ENCODE measurements at regions not wholly inside any gene's neighbourhood (a gene's known extent, or its start where the extent isn't known, plus 50 kb on each side); places are given as distances from the start of the nearest gene placed in this dataset.

- no peak for TF ChIP-seq RELB (IDR thresholded peaks at IDR 0.05; ENCODE audit: low read depth)
- no peak for TF ChIP-seq ZZZ3 (IDR thresholded peaks at IDR 0.05; ENCODE audit: control insufficient read depth, insufficient read length, low read depth)
Observed at GRCh38 chr2:71894261-71894660, 253.4 kb downstream of the CYP26B1 start (continued).

- FAIRE-seq = no peak
- TF ChIP-seq MTA3 (IDR thresholded peaks at IDR 0.05; ENCODE audit: borderline replicate concordance, low read length) (no peak), HCFC1 (IDR thresholded peaks at IDR 0.05; ENCODE audit: low read length) (no peak), RUNX3 (IDR thresholded peaks at IDR 0.05; ENCODE audit: low read length) (no peak), BCLAF1 (IDR thresholded peaks at IDR 0.05) (no peak), NFXL1 (IDR thresholded peaks at IDR 0.05; ENCODE audit: borderline replicate concordance) (no peak), ZBTB11 (CRISPR knock-in tag; IDR thresholded peaks at IDR 0.05) (no peak), KDM1A (IDR thresholded peaks at IDR 0.05; ENCODE audit: borderline replicate concordance) (no peak), ZBTB4 (CRISPR knock-in tag; IDR thresholded peaks at IDR 0.05) (no peak), ATF3 (IDR thresholded peaks at IDR 0.05; ENCODE audit: borderline replicate concordance, extremely low read depth, low read depth, low read length) (no peak)
Observed at GRCh38 chr2:71893646-71894045, 254.0 kb downstream of the CYP26B1 start.

More at GRCh38 chr2:71893646-71894045, 254.0 kb downstream of the CYP26B1 start:
- no peaks in the 10 kb centered on the region for H3K4me1 ChIP-seq (ENCODE audit: control insufficient read depth, insufficient read depth, low read length)
- ChIA-PET RAD21 (ENCODE audit: unreplicated experiment) (no interaction called here), CTCF (no interaction called here), POLR2A (no interaction called here), SMC1A (ENCODE audit: uncharacterized antibody, unreplicated experiment) (no interaction called here)
- no peaks in the 10 kb centered on the region; a peak in 1 of 4 replicates for H3K27me3 ChIP-seq (replicated peaks in 1 of 2; ENCODE audit: control insufficient read depth in 2 of 2, insufficient read depth in 2 of 2, low read length in 1 of 2)
- no peak overlapping the region for H3K4me2 ChIP-seq (ENCODE audit: control insufficient read depth, insufficient read depth)
- no peaks in the 10 kb centered on the region for H3K79me2 ChIP-seq (ENCODE audit: control insufficient read depth, insufficient read depth, low read length)
- ATAC-seq (no peak), DNase-seq (ENCODE audit: low read depth, low spot score) (no peak)
- no peak overlapping the region for H3K27ac ChIP-seq (ENCODE audit: control insufficient read depth, insufficient read depth)
- no peaks in the 10 kb centered on the region for H3K9me3 ChIP-seq (replicated peaks; ENCODE audit: control insufficient read depth, insufficient read depth, low read length)
- H3K9ac ChIP-seq (ENCODE audit: control insufficient read depth, insufficient read depth, low read length) = no peak overlapping the region
- H2AFZ ChIP-seq (ENCODE audit: control insufficient read depth, low read depth, low read length) = no peak overlapping the region
- WGBS (ENCODE audit: insufficient coverage, insufficient replicate concordance, low lambda C conversion rate, missing lambda C conversion rate) = 32% methylated on average over 13 of the region's 13 CpGs
- in situ Hi-C loops (cut with MboI) = no loop called here
- no peaks in the 10 kb centered on the region for H3K36me3 ChIP-seq (ENCODE audit: control insufficient read depth in 2 of 2, insufficient read depth in 2 of 2, low read length in 1 of 2)
- intact Hi-C loops (cut with micrococcal nuclease; ENCODE audit: unreplicated experiment) = no loop called here
- no peaks in the 10 kb centered on the region for H4K20me1 ChIP-seq (ENCODE audit: control insufficient read depth, insufficient read depth)
- BruUV-seq (replicated peaks) = no TSS peak
- no peak overlapping the region for H3K4me3 ChIP-seq

All from GM12878 (cell line).